H1 (cell line): ENCODE measurements at regions not wholly inside any gene's neighbourhood (a gene's known extent, or its start where the extent isn't known, plus 50 kb on each side); places are given as distances from the start of the nearest gene placed in this dataset.

Experiments used
- CTCF ChIA-PET: fragments of 300-600 bp; sonication (Branson Sonifier 250); formaldehyde crosslinking; loops from one replicate; lab custom pipeline; 2021; ENCODE audit not compliant: partially characterized antibody; lab: Charles Lee
- POLR2A ChIA-PET: fragments of 300-600 bp; sonication (Branson Sonifier 250); formaldehyde crosslinking; loops from one replicate; lab custom pipeline; 2021; ENCODE audit warnings: inconsistent platforms; ENCODE audit not compliant: partially characterized antibody; lab: Charles Lee
- DNase-seq, 2 experiments: peaks; one replicate each; pipeline versions ENCODE4 v3.0.0 to v3.0.0-alpha.2; 2010 to 2022; ENCODE audit warnings: low spot score in 2 of 2, low read depth in 1 of 2, mixed read lengths in 1 of 2
- FAIRE-seq: peaks from 2 replicates; lab custom pipeline; 2011; peaks lifted over from hg19 to GRCh38; lab: Jason Lieb, UNC
- H2AFZ ChIP-seq: 2 replicates; pipeline ENCODE4 v1.8.1; 2012; ENCODE audit warnings: low read length, inconsistent platforms
- H2AK5ac ChIP-seq: 2 replicates; pipeline ENCODE4 v1.6.1; 2013; ENCODE audit warnings: low read depth, low read length
- H2BK120ac ChIP-seq: replicated peaks from 2 replicates; pipeline ENCODE3; 2013; ENCODE audit warnings: low read depth, low read length, inconsistent platforms
- H2BK12ac ChIP-seq: 2 replicates; pipeline ENCODE4 v1.6.1; 2013; ENCODE audit warnings: low read depth, low read length
- H2BK15ac ChIP-seq: 2 replicates; pipeline ENCODE4 v1.6.1; 2013; ENCODE audit warnings: low read length
- H2BK20ac ChIP-seq: 2 replicates; pipeline ENCODE4 v1.6.1; 2013; ENCODE audit warnings: low read length
- H2BK5ac ChIP-seq: 2 replicates; pipeline ENCODE4 v1.6.1; 2013; ENCODE audit warnings: low read depth, low read length
- H3K14ac ChIP-seq: 2 replicates; pipeline ENCODE4 v1.6.1; 2013; ENCODE audit warnings: inconsistent platforms; ENCODE audit not compliant: insufficient read length
- H3K18ac ChIP-seq: 2 replicates; pipeline ENCODE4 v1.6.1; 2013; ENCODE audit warnings: low read length; ENCODE audit errors: extremely low read depth
- H3K23ac ChIP-seq: 2 replicates; pipeline ENCODE4 v1.6.1; 2013; ENCODE audit warnings: inconsistent platforms; ENCODE audit not compliant: insufficient read length
- H3K23me2 ChIP-seq: 2 replicates; pipeline ENCODE4 v1.6.1; 2013; ENCODE audit warnings: low read depth, low read length
- H3K27ac ChIP-seq: 2 replicates; pipeline ENCODE4 v1.6.1; 2011; ENCODE audit warnings: low read depth, low read length, inconsistent platforms
- H3K27me3 ChIP-seq, 4 experiments: replicated peaks in 1 of 4; 1 replicate in 1 of 4; 2 replicates in 3 of 4; pipeline versions ENCODE4 v1.6.1 to v1.8.1; 2011 to 2013; ENCODE audit warnings: low read length in 3 of 4, mild to moderate bottlenecking in 3 of 4, inconsistent platforms in 2 of 4, mixed read lengths in 2 of 4, moderate library complexity in 1 of 4; ENCODE audit not compliant: control insufficient read depth in 3 of 4, insufficient read depth in 3 of 4; ENCODE audit errors: extremely low read depth in 1 of 4
- H3K36me3 ChIP-seq, 4 experiments: 2 replicates each; pipeline versions ENCODE4 v1.6.1 to v1.8.1; 2011 to 2013; ENCODE audit warnings: mild to moderate bottlenecking in 4 of 4, low read length in 3 of 4, moderate library complexity in 2 of 4, control low read depth in 1 of 4, inconsistent platforms in 1 of 4; ENCODE audit not compliant: insufficient read depth in 4 of 4, control insufficient read depth in 2 of 4
- H3K4ac ChIP-seq: replicated peaks from 2 replicates; pipeline ENCODE3; 2013; ENCODE audit warnings: low read length, low read depth, mixed read lengths, inconsistent platforms; ENCODE audit not compliant: insufficient read length
- H3K4me1 ChIP-seq, 4 experiments: replicated peaks in 1 of 4; 1 replicate in 1 of 4; 2 replicates in 3 of 4; pipeline versions ENCODE4 v1.6.1 to v1.8.1; 2011 to 2013; ENCODE audit warnings: low read length in 3 of 4, inconsistent platforms in 2 of 4, mixed read lengths in 1 of 4; ENCODE audit not compliant: insufficient read depth in 4 of 4, control insufficient read depth in 3 of 4
- H3K4me2 ChIP-seq, 2 experiments: 2 replicates each; pipeline versions ENCODE4 v1.6.1 to v1.8.1; 2011 to 2013; ENCODE audit warnings: low read depth in 2 of 2, low read length in 2 of 2, control low read depth in 1 of 2, inconsistent platforms in 1 of 2, mild to moderate bottlenecking in 1 of 2; ENCODE audit not compliant: insufficient read depth in 1 of 2
- H3K4me3 ChIP-seq, 4 experiments: fragments of 200-600, 300-600 bp in 1 of 4; sonication (generic), shearing (Covaris generic), sonication (Bioruptor Twin) in 1 of 4; 2 replicates each; pipeline versions ENCODE4 v1.5.1 to v1.8.1; 2011 to 2016; ENCODE audit warnings: low read length in 4 of 4, low read depth in 3 of 4, control low read depth in 2 of 4, inconsistent platforms in 2 of 4, mild to moderate bottlenecking in 2 of 4, mixed read lengths in 1 of 4, moderate library complexity in 1 of 4; ENCODE audit not compliant: insufficient read depth in 2 of 4; ENCODE audit errors: extremely low read depth in 1 of 4
- H3K56ac ChIP-seq: replicated peaks from 2 replicates; pipeline ENCODE3; 2013; ENCODE audit warnings: low read depth, mild to moderate bottlenecking, mixed read lengths, low read length, inconsistent platforms; ENCODE audit not compliant: insufficient read length
- H3K79me1 ChIP-seq: 2 replicates; pipeline ENCODE4 v1.6.1; 2013; ENCODE audit warnings: low read depth, low read length, control low read depth
- H3K79me2 ChIP-seq, 2 experiments: 2 replicates each; pipeline versions ENCODE4 v1.6.1 to v1.8.1; 2012 to 2013; ENCODE audit warnings: low read length in 2 of 2, mild to moderate bottlenecking in 2 of 2, inconsistent platforms in 1 of 2; ENCODE audit not compliant: insufficient read depth in 2 of 2, control insufficient read depth in 1 of 2
- H3K9ac ChIP-seq, 4 experiments: replicated peaks in 1 of 4; 1 replicate in 1 of 4; 2 replicates in 3 of 4; pipeline versions ENCODE4 v1.6.1 to v1.8.1; 2011 to 2013; ENCODE audit warnings: low read depth in 3 of 4, low read length in 3 of 4, control low read depth in 2 of 4, mild to moderate bottlenecking in 2 of 4, moderate library complexity in 2 of 4, inconsistent platforms in 1 of 4; ENCODE audit errors: extremely low read depth in 1 of 4
- H3K9me3 ChIP-seq, 2 experiments: 2 replicates each; pipeline versions ENCODE4 v1.6.1 to v1.8.1; 2012 to 2013; ENCODE audit warnings: mild to moderate bottlenecking in 2 of 2, moderate library complexity in 2 of 2, control low read depth in 1 of 2, inconsistent platforms in 1 of 2, low read depth in 1 of 2, low read length in 1 of 2, mixed read lengths in 1 of 2; ENCODE audit not compliant: insufficient read depth in 2 of 2
- H4K20me1 ChIP-seq, 2 experiments: replicated peaks in 1 of 2; 2 replicates each; pipeline versions ENCODE3 to v1.8.1; 2011 to 2013; ENCODE audit warnings: inconsistent platforms in 2 of 2, low read length in 2 of 2, mild to moderate bottlenecking in 1 of 2; ENCODE audit not compliant: insufficient read depth in 2 of 2, control insufficient read depth in 1 of 2
- H4K5ac ChIP-seq: 2 replicates; pipeline ENCODE4 v1.6.1; 2013; ENCODE audit warnings: low read length, low read depth, mixed read lengths, inconsistent platforms; ENCODE audit not compliant: insufficient read length
- H4K8ac ChIP-seq: 2 replicates; pipeline ENCODE4 v1.8.0; 2013; ENCODE audit warnings: mild to moderate bottlenecking, moderate library complexity, low read length, inconsistent platforms; ENCODE audit not compliant: insufficient read depth; ENCODE audit errors: extremely low read depth
- H4K91ac ChIP-seq: replicated peaks from 2 replicates; pipeline ENCODE3; 2013; ENCODE audit warnings: low read length, mixed read lengths, inconsistent platforms; ENCODE audit not compliant: insufficient read length
- BCL11A ChIP-seq, 2 experiments: IDR thresholded peaks; one replicate each; pipeline ENCODE4 v1.6.1; 2011; ENCODE audit warnings: low read depth in 2 of 2, low read length in 2 of 2, mild to moderate bottlenecking in 2 of 2
- CBX8 ChIP-seq: fragments of 300-800, 300-1000 bp; sonication (generic); IDR thresholded peaks from 2 replicates; pipeline ENCODE4 v1.7.1; 2016; ENCODE audit warnings: low read depth, low read length, borderline replicate concordance
- CREB1 ChIP-seq: IDR thresholded peaks from 2 replicates; pipeline ENCODE4 v1.6.1; 2012; ENCODE audit warnings: inconsistent platforms
- CTBP2 ChIP-seq: IDR thresholded peaks from 2 replicates; pipeline ENCODE4 v1.7.0; 2011; ENCODE audit warnings: borderline replicate concordance, mild to moderate bottlenecking, moderate library complexity, mixed read lengths, low read length; ENCODE audit not compliant: insufficient read depth, insufficient read length
- NANOG ChIP-seq: IDR thresholded peaks from 2 replicates; pipeline ENCODE4 v1.6.1; 2011; ENCODE audit warnings: low read length, low read depth, mild to moderate bottlenecking, inconsistent platforms; ENCODE audit not compliant: insufficient read depth, poor library complexity, severe bottlenecking
- TAF7 ChIP-seq: optimal IDR thresholded peaks from 2 replicates; pipeline ENCODE3; 2011; ENCODE audit warnings: low read depth, mild to moderate bottlenecking, inconsistent platforms, low read length, moderate library complexity, borderline replicate concordance
- USF2 ChIP-seq: IDR thresholded peaks from 2 replicates; pipeline ENCODE4 v1.6.1; 2011; ENCODE audit warnings: low read length, improper control_type of control experiment
- WGBS, 2 experiments: shearing (Covaris generic) in 1 of 2; methylation state at CpG; one replicate each; pipeline versions ENCODE4 v1.1.6 to v1.1.7; 2013 to 2015; ENCODE audit warnings: low lambda C conversion rate in 2 of 2, mixed read lengths in 2 of 2, inconsistent platforms in 1 of 2, low coverage in 1 of 2, missing lambda C conversion rate in 1 of 2; ENCODE audit not compliant: insufficient replicate concordance in 2 of 2, insufficient coverage in 1 of 2, insufficient read length in 1 of 2; ENCODE audit errors: extremely low coverage in 1 of 2, missing lambda C conversion rate in 1 of 2; 5-methylcytosine and 5-hydroxymethylcytosine counted together

- H3K27ac ChIP-seq = no peak overlapping the region
- H3K79me1 ChIP-seq = no peaks in the 10 kb centered on the region
- H2BK15ac ChIP-seq = no peak overlapping the region
- H4K20me1 ChIP-seq = no peaks in the 10 kb centered on the region
- H4K91ac ChIP-seq = no peak overlapping the region
- no peaks in the 10 kb centered on the region for H3K4me1 ChIP-seq
- CTCF ChIA-PET = interaction anchor here (0.6 to 3.5 kb wide), 2 partner anchors 9 to 26 kb away, joined by 3 to 19 read pairs; no protein-coding TSS in a partner anchor
- H2BK5ac ChIP-seq = no peak overlapping the region
- no peak overlapping the region for H2BK20ac ChIP-seq
- H3K4me3 ChIP-seq = no peak overlapping the region
- H3K9me3 ChIP-seq = no peaks in the 10 kb centered on the region
- no peaks in the 10 kb centered on the region for H3K27me3 ChIP-seq
- H2AK5ac ChIP-seq = no peak overlapping the region
- DNase-seq (no peak), FAIRE-seq (no peak)
- H2BK12ac ChIP-seq = no peak overlapping the region
- WGBS, 2 experiments = 94% methylated on average over 1 of the region's 1 CpG; no CpG with 5 or more reads in 1 of the 2 experiments
- TF ChIP-seq TAF7 (no peak), CREB1 (no peak), USF2 (no peak), CBX8 (no peak), NANOG (no peak), CTBP2 (no peak), BCL11A (IDR thresholded peaks at IDR 0.05; ENCODE audit: low read depth in 2 of 2, low read length in 2 of 2) (no peak)
- H4K5ac ChIP-seq = no peak overlapping the region
- H3K14ac ChIP-seq = no peak overlapping the region
- H3K23me2 ChIP-seq = no peaks in the 10 kb centered on the region
- no peaks in the 10 kb centered on the region for H3K79me2 ChIP-seq
- no peak overlapping the region for H3K23ac ChIP-seq
- H3K36me3 ChIP-seq = no peaks in the 10 kb centered on the region
- no peak overlapping the region for H4K8ac ChIP-seq
- H2AFZ ChIP-seq = no peak overlapping the region
- no peak overlapping the region for H3K4me2 ChIP-seq
- H3K56ac ChIP-seq = no peak overlapping the region
- H3K9ac ChIP-seq = no peak overlapping the region
- no peak overlapping the region for H2BK120ac ChIP-seq
- POLR2A ChIA-PET = no interaction called here
- H3K18ac ChIP-seq = no peak overlapping the region
- H3K4ac ChIP-seq = no peak overlapping the region
Measured at GRCh38 chr2:190129421-190130199, 67.1 kb upstream of the MSTN start.
